Mucosa of descending colon (tissue), 3 donors: ENCODE measurements at regions not wholly inside any gene's neighbourhood (a gene's known extent, or its start where the extent isn't known, plus 50 kb on each side); places are given as distances from the start of the nearest gene placed in this dataset.

Experiments used
- ATAC-seq: fragments of 200-7000 bp; cut with Tn5 transposase; one replicate; pipeline ENCODE4 v1.9.1; 2020; ENCODE audit warnings: mild to moderate bottlenecking, moderate library complexity
- DNase-seq, 3 donors: peaks; one replicate each; pipeline ENCODE4 v3.0.0-alpha.2; 2020
- H3K36me3 ChIP-seq: fragments of 200-600 bp; one replicate; pipeline ENCODE4 v1.8.0; 2021; ENCODE audit warnings: low read depth, mild to moderate bottlenecking
- H3K4me1 ChIP-seq: fragments of 200-600 bp; one replicate; pipeline ENCODE4 v1.8.0; 2021; ENCODE audit warnings: low read depth, mild to moderate bottlenecking
- H3K4me3 ChIP-seq: fragments of 200-600 bp; one replicate; pipeline ENCODE4 v1.8.0; 2021; ENCODE audit warnings: mild to moderate bottlenecking
- H3K9me3 ChIP-seq: fragments of 200-600 bp; one replicate; pipeline ENCODE4 v1.8.0; 2021; ENCODE audit warnings: mild to moderate bottlenecking
- intact Hi-C, 2 donors: fragments of 100-400 bp; cut with DNase I in 1 of 2; cut with micrococcal nuclease in 1 of 2; formaldehyde crosslinking; loops; one replicate each; pipeline versions ENCODE4 v1.11.0 to v1.11.1; 2022; cut with DNase I, micrococcal nuclease
- TF ChIP-seq, protein P1 (sequence below): fragments of 200-600 bp; IDR thresholded peaks from one replicate; pipeline ENCODE4 v1.8.0; 2022; ENCODE audit warnings: antibody characterized with exemption, mild to moderate bottlenecking
- donor health status: DM: no; HTN: no; CAD: no; lungs with moderate emphysema.
- donor health status: DM: no; HTN: no; CAD: no.
- donor health status: DM: no; HTN: yes; CAD: no.

DNA sequence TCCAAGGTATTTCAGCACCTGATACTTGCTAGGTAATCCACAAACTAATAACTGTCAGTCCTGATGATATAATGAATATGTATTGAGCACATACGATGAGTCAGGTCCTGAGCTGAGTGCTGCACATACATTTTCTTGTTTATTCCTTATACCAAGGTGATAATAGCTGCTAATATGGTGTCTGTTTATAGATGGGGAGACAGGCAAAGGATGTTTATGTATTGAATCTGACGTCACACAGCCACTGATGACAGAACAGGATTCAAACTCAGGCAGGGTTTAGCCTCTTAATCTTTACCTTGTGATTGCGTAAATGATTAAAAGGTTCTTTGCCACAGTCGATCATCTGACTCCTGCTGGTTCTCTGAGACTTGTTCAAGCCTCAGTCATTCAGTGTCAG lies 609.9 kb upstream of the CPEB2 start:
- Histone ChIP-seq H3K36me3 (no peaks in the 10 kb centered on the region), H3K4me1 (no peaks in the 10 kb centered on the region), H3K4me3 (no peak overlapping the region), H3K9me3 (no peaks in the 10 kb centered on the region)
- DNase-seq (no peak), ATAC-seq (no peak)
- TF ChIP-seq, protein P1, sequence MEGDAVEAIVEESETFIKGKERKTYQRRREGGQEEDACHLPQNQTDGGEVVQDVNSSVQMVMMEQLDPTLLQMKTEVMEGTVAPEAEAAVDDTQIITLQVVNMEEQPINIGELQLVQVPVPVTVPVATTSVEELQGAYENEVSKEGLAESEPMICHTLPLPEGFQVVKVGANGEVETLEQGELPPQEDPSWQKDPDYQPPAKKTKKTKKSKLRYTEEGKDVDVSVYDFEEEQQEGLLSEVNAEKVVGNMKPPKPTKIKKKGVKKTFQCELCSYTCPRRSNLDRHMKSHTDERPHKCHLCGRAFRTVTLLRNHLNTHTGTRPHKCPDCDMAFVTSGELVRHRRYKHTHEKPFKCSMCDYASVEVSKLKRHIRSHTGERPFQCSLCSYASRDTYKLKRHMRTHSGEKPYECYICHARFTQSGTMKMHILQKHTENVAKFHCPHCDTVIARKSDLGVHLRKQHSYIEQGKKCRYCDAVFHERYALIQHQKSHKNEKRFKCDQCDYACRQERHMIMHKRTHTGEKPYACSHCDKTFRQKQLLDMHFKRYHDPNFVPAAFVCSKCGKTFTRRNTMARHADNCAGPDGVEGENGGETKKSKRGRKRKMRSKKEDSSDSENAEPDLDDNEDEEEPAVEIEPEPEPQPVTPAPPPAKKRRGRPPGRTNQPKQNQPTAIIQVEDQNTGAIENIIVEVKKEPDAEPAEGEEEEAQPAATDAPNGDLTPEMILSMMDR, result no peak
- intact Hi-C loops, result no loop called here

DNA sequence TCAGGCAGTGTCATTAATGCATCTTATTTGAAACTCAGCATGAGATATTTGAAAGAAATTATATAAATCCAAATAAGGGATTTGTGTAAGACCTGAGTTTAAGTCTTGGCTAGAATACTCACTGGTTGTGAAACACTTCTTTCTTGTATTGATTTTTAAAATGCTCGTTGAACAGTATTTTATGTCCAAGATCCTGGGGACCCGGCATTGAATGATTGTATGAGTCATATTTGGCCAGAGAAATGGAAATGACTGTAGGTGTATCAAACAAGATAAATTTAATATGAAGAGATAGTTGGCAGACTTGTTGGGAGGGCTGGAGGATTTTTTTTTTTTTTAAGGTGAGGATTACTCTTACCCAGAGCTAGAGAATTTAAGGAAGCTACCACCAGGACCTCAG lies 606.1 kb upstream of the CPEB2 start:
- no peak overlapping the region for H3K4me3 ChIP-seq
- TF ChIP-seq, protein P1, result no peak

DNA sequence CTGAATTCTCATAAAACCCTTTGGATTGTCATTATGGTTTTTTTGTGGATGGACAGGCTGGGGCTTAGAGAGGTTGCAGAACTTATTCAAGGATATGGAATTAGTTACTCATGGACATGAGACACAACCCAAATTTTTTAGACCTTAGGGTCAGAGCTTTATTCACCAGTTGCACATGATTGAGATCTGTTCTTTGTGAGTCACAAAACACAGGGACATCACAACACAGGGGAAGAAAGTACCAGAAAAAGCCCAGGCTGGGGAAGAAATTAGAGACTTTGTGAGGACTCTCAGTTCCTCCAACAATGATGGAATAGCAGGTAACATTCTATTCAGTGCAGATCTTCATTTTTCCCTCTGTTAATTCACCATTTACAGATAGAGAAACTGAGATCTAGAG lies 602.4 kb upstream of the CPEB2 start:
- Histone ChIP-seq H3K36me3 (no peaks in the 10 kb centered on the region), H3K4me1 (no peaks in the 10 kb centered on the region), H3K9me3 (no peaks in the 10 kb centered on the region), H3K4me3 (no peak overlapping the region)
- intact Hi-C loops, result no loop called here
- TF ChIP-seq, protein P1, result no peak
- DNase-seq (no peak), ATAC-seq (no peak)

More for the DNA sequence above, 606.1 kb upstream of the CPEB2 start:
- DNase-seq, result no peak
- Histone ChIP-seq H3K4me1 (no peaks in the 10 kb centered on the region), H3K36me3 (no peaks in the 10 kb centered on the region), H3K9me3 (no peaks in the 10 kb centered on the region)
- no peak for ATAC-seq
- intact Hi-C loops, result no loop called here

DNA sequence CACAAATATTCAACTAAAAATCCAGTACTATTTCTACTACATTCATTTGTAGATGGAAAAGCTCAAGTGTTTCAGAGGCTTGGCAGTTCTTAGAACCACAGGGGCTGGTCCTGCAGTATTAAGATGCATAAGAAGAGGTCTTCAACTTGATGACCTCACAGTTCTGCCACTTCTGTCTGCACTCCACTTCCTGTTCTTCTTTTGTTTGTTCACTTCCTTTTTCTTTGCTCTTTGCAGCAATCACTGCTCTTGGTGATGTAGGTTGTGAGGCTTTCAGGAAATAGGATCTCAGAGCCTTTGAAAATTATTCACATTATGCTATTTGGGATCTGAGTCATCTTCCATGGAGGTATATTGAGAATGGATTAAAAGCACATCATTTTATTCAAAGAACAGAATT lies 602.0 kb upstream of the CPEB2 start:
- TF ChIP-seq, protein P1, result no peak
- no peaks in the 10 kb centered on the region for H3K4me1 ChIP-seq
- H3K4me3 ChIP-seq, result no peak overlapping the region
- no peak for ATAC-seq
- intact Hi-C loops, result no loop called here
- no peaks in the 10 kb centered on the region for H3K36me3 ChIP-seq
- no peak for DNase-seq
- H3K9me3 ChIP-seq, result no peaks in the 10 kb centered on the region

DNA sequence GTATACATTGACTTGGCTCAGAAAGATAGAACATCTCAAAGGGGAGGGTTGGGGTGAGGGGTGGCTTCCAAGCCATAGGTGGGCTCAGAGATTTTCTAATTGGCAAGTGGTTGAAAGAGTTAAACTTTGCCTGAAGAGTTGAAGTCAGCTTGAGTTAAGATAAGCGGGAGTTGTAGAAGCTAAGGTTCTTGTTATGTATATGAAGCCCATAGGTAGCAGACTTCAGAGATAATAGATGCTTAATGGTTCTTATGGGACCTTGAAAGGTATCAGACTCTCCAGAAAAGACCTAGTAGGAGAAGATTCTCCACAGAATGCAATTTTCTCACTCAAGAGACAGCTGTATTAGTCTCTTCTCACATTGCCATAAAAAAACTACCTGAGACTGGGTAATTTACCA lies 599.1 kb upstream of the CPEB2 start:
- Histone ChIP-seq H3K36me3 (no peaks in the 10 kb centered on the region), H3K9me3 (no peaks in the 10 kb centered on the region), H3K4me3 (no peak overlapping the region), H3K4me1 (no peaks in the 10 kb centered on the region)
- intact Hi-C loops, result no loop called here
- no peak for ATAC-seq
- no peak for DNase-seq
- TF ChIP-seq, protein P1, result no peak

DNA sequence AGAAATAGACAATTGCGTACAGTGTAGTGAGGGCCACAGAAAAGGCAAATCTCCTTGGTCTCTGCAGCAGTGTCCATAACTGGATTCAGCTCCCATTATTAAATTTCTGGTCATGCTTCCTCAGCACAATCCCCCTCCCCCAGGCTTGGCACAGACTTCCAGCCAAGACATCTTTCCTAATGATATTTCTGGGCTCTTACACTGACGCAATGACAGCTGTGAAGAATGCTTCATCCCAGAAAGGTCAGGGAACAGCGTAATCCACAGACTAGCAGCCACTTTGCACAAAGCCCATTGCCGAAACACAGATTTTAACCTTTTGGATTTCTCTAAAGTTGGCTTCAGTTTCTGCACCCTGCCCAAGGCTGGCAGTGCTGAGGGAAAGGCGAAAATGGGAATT lies 597.6 kb upstream of the CPEB2 start:
- H3K4me1 ChIP-seq, result no peaks in the 10 kb centered on the region
- DNase-seq (no peak), ATAC-seq (no peak)
- H3K36me3 ChIP-seq, result no peaks in the 10 kb centered on the region
- no peaks in the 10 kb centered on the region for H3K9me3 ChIP-seq
- H3K4me3 ChIP-seq, result no peak overlapping the region
- intact Hi-C loops, result no loop called here
- TF ChIP-seq, protein P1, result no peak
